T-cell (primary cell): ENCODE measurements at regions not wholly inside any gene's neighbourhood (a gene's known extent, or its start where the extent isn't known, plus 50 kb on each side); places are given as distances from the start of the nearest gene placed in this dataset.

Experiments used
- ATAC-seq, 4 experiments: fragments of 200-7000 bp in 3 of 4; fragments of 150-1000 bp in 1 of 4; cut with Tn5 transposase; replicated peaks in 1 of 4; 1 replicate in 3 of 4; 2 replicates in 1 of 4; pipeline ENCODE4 v1.10.0; 2021; ENCODE audit warnings: moderate library complexity in 3 of 4, mild to moderate bottlenecking in 2 of 4, moderate number of reproducible peaks in 1 of 4
- CTCF ChIA-PET, 2 donors: fragments of 300-600 bp; sonication (Branson Sonifier 250); formaldehyde crosslinking; loops; one replicate each; lab custom pipeline; 2022; ENCODE audit warnings: antibody characterized with exemption in 2 of 2; lab: Charles Lee
- POLR2A ChIA-PET, 2 donors: fragments of 300-600 bp; sonication (Branson Sonifier 250); formaldehyde crosslinking; loops; one replicate each; lab custom pipeline; 2022; ENCODE audit warnings: antibody characterized with exemption in 2 of 2; lab: Charles Lee
- DNase-seq, 35 experiments: peaks; one replicate each; pipeline versions ENCODE4 v3.0.0 to v3.0.0-alpha.2; 2013 to 2023
- H3K27ac ChIP-seq: one replicate; pipeline ENCODE4 v1.5.1; 2013; ENCODE audit warnings: low read length
- H3K27me3 ChIP-seq, 2 experiments: replicated peaks in 1 of 2; 1 replicate in 1 of 2; 2 replicates in 1 of 2; pipeline versions ENCODE4 v1.6.1 to v1.7.0; 2013; ENCODE audit warnings: low read length in 1 of 2, mixed read lengths in 1 of 2; ENCODE audit not compliant: control insufficient read depth in 2 of 2, insufficient read depth in 2 of 2; ENCODE audit errors: extremely low read depth in 1 of 2
- H3K36me3 ChIP-seq, 2 donors: 1 replicate in 1 of 2; 2 replicates in 1 of 2; pipeline versions ENCODE4 v1.6.1 to v1.7.0; 2013; ENCODE audit warnings: low read length in 1 of 2; ENCODE audit not compliant: control insufficient read depth in 2 of 2, insufficient read depth in 1 of 2; ENCODE audit errors: extremely low read depth in 1 of 2
- H3K4me1 ChIP-seq, 2 experiments: 1 replicate in 1 of 2; 2 replicates in 1 of 2; pipeline versions ENCODE4 v1.6.1 to v1.7.0; 2013; ENCODE audit warnings: low read length in 2 of 2, mixed read lengths in 1 of 2; ENCODE audit not compliant: insufficient read depth in 2 of 2, control insufficient read depth in 1 of 2; ENCODE audit errors: extremely low read depth in 1 of 2
- H3K4me3 ChIP-seq, 2 donors: 1 replicate in 1 of 2; 2 replicates in 1 of 2; pipeline versions ENCODE4 v1.5.1 to v1.7.0; 2013; ENCODE audit warnings: mild to moderate bottlenecking in 2 of 2, low read length in 1 of 2, moderate library complexity in 1 of 2; ENCODE audit not compliant: control insufficient read depth in 1 of 2; ENCODE audit errors: extremely low read depth in 1 of 2
- H3K9me3 ChIP-seq: 2 replicates; pipeline ENCODE4 v1.7.0; 2013
- H3K27ac Mint-ChIP-seq, 2 donors: one replicate each; pipeline ENCODE4 v1.8.0; 2020 to 2021; ENCODE audit warnings: mild to moderate bottlenecking in 2 of 2, mixed read lengths in 2 of 2
- H3K27me3 Mint-ChIP-seq, 2 donors: one replicate each; pipeline ENCODE4 v1.8.0; 2021 to 2022; ENCODE audit warnings: mixed read lengths in 2 of 2
- H3K36me3 Mint-ChIP-seq: one replicate; pipeline ENCODE4 v1.8.0; 2021; ENCODE audit warnings: mixed read lengths
- H3K4me1 Mint-ChIP-seq, 3 donors: one replicate each; pipeline ENCODE4 v1.8.0; 2020 to 2022; ENCODE audit warnings: mixed read lengths in 3 of 3, mild to moderate bottlenecking in 1 of 3
- H3K4me3 Mint-ChIP-seq, 3 donors: one replicate each; pipeline ENCODE4 v1.8.0; 2020 to 2022; ENCODE audit warnings: mild to moderate bottlenecking in 3 of 3, mixed read lengths in 3 of 3, moderate library complexity in 3 of 3
- H3K9me3 Mint-ChIP-seq, 3 donors: one replicate each; pipeline ENCODE4 v1.8.0; 2020 to 2022; ENCODE audit warnings: mixed read lengths in 3 of 3
- WGBS: methylation state at CpG from one replicate; pipeline ENCODE4 v1.1.5; 2013; ENCODE audit warnings: missing lambda C conversion rate; ENCODE audit not compliant: insufficient coverage; 5-methylcytosine and 5-hydroxymethylcytosine counted together

- Mint-ChIP-seq H3K4me1 (no peaks in the 10 kb centered on the region), H3K4me3 (no peak overlapping the region), H3K9me3 (peaks cover 5 to 20% (median 20%) of the 10 kb centered on the region in 3 donors), H3K27ac (no peak overlapping the region), H3K27me3 (no peaks in the 10 kb centered on the region), H3K36me3 (no peaks in the 10 kb centered on the region)
- Histone ChIP-seq H3K27me3 (no peaks in the 10 kb centered on the region), H3K4me3 (no peak overlapping the region), H3K27ac (no peak overlapping the region), H3K9me3 (peaks cover 2% of the 10 kb centered on the region), H3K36me3 (no peaks in the 10 kb centered on the region), H3K4me1 (no peaks in the 10 kb centered on the region)
- no peak for ATAC-seq
- DNase-seq, result no peak
- POLR2A ChIA-PET, result no interaction called here
- CTCF ChIA-PET, result no interaction called here
- WGBS, result no CpG with 5 or more reads among the region's 1 CpG
Measured at GRCh38 chr4:59987289-59987688, 1212.8 kb upstream of the ADGRL3 start.

DNA sequence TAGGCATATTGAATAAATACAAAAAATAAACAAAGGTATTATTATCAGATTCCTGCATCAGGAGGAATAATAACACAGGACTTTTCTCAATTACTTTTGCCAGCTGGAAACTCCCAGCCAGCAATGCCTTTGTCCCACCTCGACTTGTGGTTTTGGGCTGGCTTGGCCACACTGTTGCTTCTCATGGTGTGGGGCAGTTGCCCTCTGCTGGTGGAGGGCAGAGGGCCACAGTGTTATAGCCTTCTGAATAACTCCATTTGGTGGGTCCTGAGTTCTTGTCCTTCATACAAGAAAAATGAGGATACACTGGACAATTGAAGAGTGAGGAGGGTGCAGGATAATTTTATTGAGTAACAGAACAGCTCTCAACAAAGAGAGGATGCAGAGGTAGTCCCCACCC, 1206.0 kb upstream of the ADGRL3 start:
- Mint-ChIP-seq H3K36me3 (no peaks in the 10 kb centered on the region), H3K4me3 (no peak overlapping the region), H3K27me3 (no peaks in the 10 kb centered on the region), H3K9me3 (peaks cover 6 to 30% (median 24%) of the 10 kb centered on the region in 3 donors), H3K4me1 (no peaks in the 10 kb centered on the region), H3K27ac (no peak overlapping the region)
- Histone ChIP-seq H3K27ac (no peak overlapping the region), H3K9me3 (peaks cover 4% of the 10 kb centered on the region), H3K4me3 (no peak overlapping the region), H3K36me3 (no peaks in the 10 kb centered on the region), H3K27me3 (no peaks in the 10 kb centered on the region), H3K4me1 (no peaks in the 10 kb centered on the region)
- WGBS, result 50% methylated on average over 1 of the region's 1 CpG
- CTCF ChIA-PET, result interaction anchor here in 1 of 2 donors (0.6 kb wide), 1 partner anchor 12 kb away, joined by 3 read pairs; no protein-coding TSS in a partner anchor
- no peak for DNase-seq
- POLR2A ChIA-PET, result no interaction called here
- no peak for ATAC-seq

- H3K4me3 ChIP-seq, result no peak overlapping the region
- Mint-ChIP-seq H3K27ac (no peak overlapping the region), H3K4me1 (no peaks in the 10 kb centered on the region), H3K36me3 (no peaks in the 10 kb centered on the region), H3K4me3 (no peak overlapping the region), H3K9me3 (peaks cover 5 to 18% (median 18%) of the 10 kb centered on the region in 3 donors), H3K27me3 (no peaks in the 10 kb centered on the region)
- H3K4me1 ChIP-seq, result no peaks in the 10 kb centered on the region
- H3K27me3 ChIP-seq, result no peaks in the 10 kb centered on the region
- no peak overlapping the region for H3K27ac ChIP-seq
- ChIA-PET POLR2A (no interaction called here), CTCF (no interaction called here)
- no peaks in the 10 kb centered on the region for H3K36me3 ChIP-seq
- no peaks in the 10 kb centered on the region for H3K9me3 ChIP-seq
- DNase-seq, result no peak
- WGBS, result no CpG with 5 or more reads among the region's 3 CpGs
- no peak for ATAC-seq
Measured at GRCh38 chr4:60002603-60003337, 1197.4 kb upstream of the ADGRL3 start.

DNA sequence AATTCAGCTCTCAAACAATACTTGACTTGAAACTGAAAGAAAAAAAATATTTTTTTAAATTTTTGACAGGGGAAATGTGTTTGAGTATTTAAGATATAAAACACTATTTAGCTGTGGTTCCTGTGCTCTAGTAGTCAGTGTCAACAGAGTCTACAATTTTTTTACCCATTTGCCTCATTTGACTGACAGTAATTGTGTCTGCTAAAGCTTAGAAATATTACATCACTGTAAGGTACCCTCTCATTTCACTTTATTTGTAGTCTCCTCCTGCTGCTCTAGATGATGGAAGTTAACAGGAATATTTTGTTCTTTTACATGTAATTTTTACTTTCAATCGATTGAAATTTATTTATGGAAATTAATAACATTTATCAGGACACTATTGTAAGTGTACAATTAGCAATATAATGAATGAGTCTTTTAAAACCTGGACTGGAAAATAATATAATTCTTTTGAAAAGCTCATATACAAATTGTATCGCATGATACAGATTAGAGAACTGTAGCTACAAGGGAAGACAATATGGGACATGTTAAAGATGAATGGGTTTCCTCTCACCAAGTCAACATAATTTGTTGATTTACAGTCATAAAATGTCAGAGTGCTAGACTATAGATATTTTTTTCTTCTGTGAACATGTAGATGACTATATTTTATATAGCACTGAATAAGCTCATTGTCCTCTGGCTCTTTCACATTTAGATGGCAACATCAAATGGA, 1186.5 kb upstream of the ADGRL3 start:
- Histone ChIP-seq H3K36me3 (no peaks in the 10 kb centered on the region), H3K27me3 (no peaks in the 10 kb centered on the region), H3K4me1 (no peaks in the 10 kb centered on the region), H3K9me3 (no peaks in the 10 kb centered on the region), H3K4me3 (no peak overlapping the region), H3K27ac (no peak overlapping the region)
- no peak overlapping the region for H3K27ac Mint-ChIP-seq
- DNase-seq, result no peak
- CTCF ChIA-PET, result no interaction called here
- H3K4me1 Mint-ChIP-seq, result no peaks in the 10 kb centered on the region
- H3K9me3 Mint-ChIP-seq, result peaks cover 0 to 20% (median 6%) of the 10 kb centered on the region in 3 donors
- no peak overlapping the region for H3K4me3 Mint-ChIP-seq
- H3K36me3 Mint-ChIP-seq, result no peaks in the 10 kb centered on the region
- no peak for ATAC-seq
- POLR2A ChIA-PET, result no interaction called here
- no CpG with 5 or more reads among the region's 2 CpGs for WGBS
- no peaks in the 10 kb centered on the region for H3K27me3 Mint-ChIP-seq

DNA sequence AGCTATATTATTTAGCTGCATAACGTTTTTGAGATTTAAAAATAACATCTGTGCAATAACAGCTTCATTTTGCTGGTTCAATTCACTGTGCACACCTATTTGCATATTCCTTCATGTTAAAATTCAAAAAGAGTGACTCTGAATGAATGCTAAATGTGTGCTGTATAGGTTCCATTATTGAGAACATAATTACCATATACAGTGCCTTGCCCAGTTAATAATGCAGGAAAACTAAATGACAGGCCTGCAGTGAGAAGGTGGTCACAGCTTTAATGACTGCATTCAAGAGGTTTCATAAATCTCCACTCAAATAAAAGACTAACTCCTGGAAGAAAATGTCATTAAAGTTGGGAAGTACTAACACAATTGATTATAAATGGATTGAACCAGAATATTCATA, 1183.2 kb upstream of the ADGRL3 start:
- Mint-ChIP-seq H3K36me3 (no peaks in the 10 kb centered on the region), H3K9me3 (peaks cover 0 to 9% (median 5%) of the 10 kb centered on the region in 3 donors), H3K27me3 (no peaks in the 10 kb centered on the region), H3K4me1 (no peaks in the 10 kb centered on the region), H3K27ac (no peak overlapping the region), H3K4me3 (no peak overlapping the region)
- Histone ChIP-seq H3K9me3 (no peaks in the 10 kb centered on the region), H3K4me3 (no peak overlapping the region), H3K27ac (no peak overlapping the region), H3K27me3 (no peaks in the 10 kb centered on the region), H3K4me1 (no peaks in the 10 kb centered on the region), H3K36me3 (no peaks in the 10 kb centered on the region)
- ChIA-PET CTCF (no interaction called here), POLR2A (no interaction called here)
- DNase-seq, result no peak
- no CpG with 5 or more reads among the region's 1 CpG for WGBS
- ATAC-seq, result no peak

DNA sequence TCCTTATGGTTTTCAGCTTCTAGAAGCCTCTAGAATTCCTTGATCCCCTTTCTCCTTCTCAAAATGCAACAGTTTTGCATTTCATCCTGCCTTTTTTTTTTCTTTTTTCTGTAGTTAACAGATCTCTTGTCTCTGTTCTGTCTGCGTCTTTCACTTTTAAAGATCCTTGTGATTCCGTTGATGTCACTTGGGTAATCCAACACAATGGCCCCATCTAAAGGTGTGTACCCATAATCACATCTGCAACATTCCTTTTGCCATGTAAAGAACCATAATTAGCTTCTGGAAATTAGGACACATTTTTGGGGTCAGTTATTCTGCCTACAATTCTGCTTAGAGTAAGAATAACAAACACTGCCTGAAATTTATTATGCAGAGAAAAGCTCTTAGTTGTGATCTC, 1180.9 kb upstream of the ADGRL3 start:
- WGBS, result 73% methylated on average over 2 of the region's 2 CpGs
- no peaks in the 10 kb centered on the region for H3K27me3 Mint-ChIP-seq
- no peaks in the 10 kb centered on the region for H3K4me1 ChIP-seq
- no peaks in the 10 kb centered on the region for H3K4me1 Mint-ChIP-seq
- H3K4me3 Mint-ChIP-seq, result no peak overlapping the region
- peaks cover 0 to 6% (median 5%) of the 10 kb centered on the region in 3 donors for H3K9me3 Mint-ChIP-seq
- H3K27me3 ChIP-seq, result no peaks in the 10 kb centered on the region
- no peaks in the 10 kb centered on the region for H3K36me3 Mint-ChIP-seq
- CTCF ChIA-PET, result no interaction called here
- ATAC-seq, result no peak
- H3K9me3 ChIP-seq, result no peaks in the 10 kb centered on the region
- H3K4me3 ChIP-seq, result no peak overlapping the region
- no peak for DNase-seq
- H3K27ac ChIP-seq, result no peak overlapping the region
- H3K36me3 ChIP-seq, result no peaks in the 10 kb centered on the region
- H3K27ac Mint-ChIP-seq, result no peak overlapping the region
- POLR2A ChIA-PET, result no interaction called here
